ENCODE measurements at regions not wholly inside any gene's neighbourhood (a gene's known extent, or its start where the extent isn't known, plus 50 kb on each side); places are given as distances from the start of the nearest gene placed in this dataset.
A peak's percentile ranks its signal among the peaks of the same experiment; 100 is the strongest.
"Not testable (repeated sequence)": the region's sequence is repeated elsewhere in the genome, so short reads cannot be mapped to it uniquely, and the experiment has no call there.

- ATAC-seq; H3K27me3 ChIP-seq; H3K27ac ChIP-seq; H3K9me3 ChIP-seq; H3K4me1 ChIP-seq; H3K36me3 ChIP-seq; intact Hi-C loops (cut with DNase I); DNase-seq; H3K4me3 ChIP-seq: not testable (repeated sequence)
These were observed 93.2 kb downstream of the CYLC1 start for GRCh38 chrX:83954116-83954515.

DNA sequence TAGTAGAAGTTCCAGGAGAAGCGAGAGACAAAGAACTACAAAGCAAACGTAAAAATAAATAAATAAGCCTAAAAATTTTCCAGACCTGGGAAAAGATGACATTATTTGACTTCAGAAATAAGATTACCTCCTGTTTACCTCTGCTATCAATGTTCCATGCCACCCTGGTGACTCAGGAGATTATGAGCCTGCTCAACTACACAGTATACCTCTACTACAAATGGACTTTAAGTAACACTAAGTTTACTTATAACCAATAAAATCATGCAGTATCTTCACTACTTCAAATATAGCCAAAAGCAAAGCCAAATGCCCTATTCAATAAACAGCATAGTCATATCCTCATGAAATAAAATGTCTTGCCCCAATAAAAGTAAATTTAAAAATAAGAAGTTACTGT lies 105.4 kb downstream of the CYLC1 start:
- DNase-seq: no peak
- ATAC-seq: no peak
- no peak overlapping the region for H3K27ac ChIP-seq
- TF ChIP-seq, protein P1, sequence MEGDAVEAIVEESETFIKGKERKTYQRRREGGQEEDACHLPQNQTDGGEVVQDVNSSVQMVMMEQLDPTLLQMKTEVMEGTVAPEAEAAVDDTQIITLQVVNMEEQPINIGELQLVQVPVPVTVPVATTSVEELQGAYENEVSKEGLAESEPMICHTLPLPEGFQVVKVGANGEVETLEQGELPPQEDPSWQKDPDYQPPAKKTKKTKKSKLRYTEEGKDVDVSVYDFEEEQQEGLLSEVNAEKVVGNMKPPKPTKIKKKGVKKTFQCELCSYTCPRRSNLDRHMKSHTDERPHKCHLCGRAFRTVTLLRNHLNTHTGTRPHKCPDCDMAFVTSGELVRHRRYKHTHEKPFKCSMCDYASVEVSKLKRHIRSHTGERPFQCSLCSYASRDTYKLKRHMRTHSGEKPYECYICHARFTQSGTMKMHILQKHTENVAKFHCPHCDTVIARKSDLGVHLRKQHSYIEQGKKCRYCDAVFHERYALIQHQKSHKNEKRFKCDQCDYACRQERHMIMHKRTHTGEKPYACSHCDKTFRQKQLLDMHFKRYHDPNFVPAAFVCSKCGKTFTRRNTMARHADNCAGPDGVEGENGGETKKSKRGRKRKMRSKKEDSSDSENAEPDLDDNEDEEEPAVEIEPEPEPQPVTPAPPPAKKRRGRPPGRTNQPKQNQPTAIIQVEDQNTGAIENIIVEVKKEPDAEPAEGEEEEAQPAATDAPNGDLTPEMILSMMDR (IDR thresholded peaks at IDR 0.05): no peak
- no peaks in the 10 kb centered on the region for H3K9me3 ChIP-seq
- intact Hi-C loops (cut with DNase I): no loop called here
- no peaks in the 10 kb centered on the region for H3K27me3 ChIP-seq
- H3K36me3 ChIP-seq: no peaks in the 10 kb centered on the region
- H3K4me1 ChIP-seq: no peaks in the 10 kb centered on the region
- no peak overlapping the region for H3K4me3 ChIP-seq

DNA sequence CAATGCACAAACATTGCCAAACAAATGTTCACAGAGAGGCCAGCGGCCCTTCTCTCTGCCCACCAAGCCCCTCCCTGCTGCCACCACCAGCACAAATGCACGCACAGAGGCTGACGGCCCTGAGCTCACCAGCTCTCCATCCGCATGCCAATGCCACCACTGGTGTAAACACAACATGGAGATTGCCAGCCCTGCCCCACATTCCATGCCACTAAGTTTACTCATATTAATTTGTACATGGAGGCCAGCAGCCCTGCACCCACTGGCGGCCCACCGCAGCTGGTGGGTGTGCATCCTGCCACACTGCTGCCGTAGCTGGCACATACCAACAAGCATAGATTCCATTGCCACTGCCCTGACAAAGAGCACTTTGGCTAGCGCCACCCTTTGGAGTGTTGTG lies 124.0 kb downstream of the CYLC1 start:
- no peaks in the 10 kb centered on the region for H3K36me3 ChIP-seq

GRCh38 chrX:83990178-83990577 lies 129.2 kb downstream of the CYLC1 start:
- ATAC-seq: not testable (repeated sequence)

More for the DNA sequence above, 124.0 kb downstream of the CYLC1 start:
- H3K27me3 ChIP-seq: no peaks in the 10 kb centered on the region
- no peak overlapping the region for H3K4me3 ChIP-seq
- H3K27ac ChIP-seq: no peak overlapping the region
- ATAC-seq (no peak), DNase-seq (peak in 1 of 4 donors; percentile 12)
- no peaks in the 10 kb centered on the region for H3K9me3 ChIP-seq
- no peaks in the 10 kb centered on the region for H3K4me1 ChIP-seq
- TF ChIP-seq, protein P1 (IDR thresholded peaks at IDR 0.05): no peak
- intact Hi-C loops (cut with DNase I): no loop called here

DNA sequence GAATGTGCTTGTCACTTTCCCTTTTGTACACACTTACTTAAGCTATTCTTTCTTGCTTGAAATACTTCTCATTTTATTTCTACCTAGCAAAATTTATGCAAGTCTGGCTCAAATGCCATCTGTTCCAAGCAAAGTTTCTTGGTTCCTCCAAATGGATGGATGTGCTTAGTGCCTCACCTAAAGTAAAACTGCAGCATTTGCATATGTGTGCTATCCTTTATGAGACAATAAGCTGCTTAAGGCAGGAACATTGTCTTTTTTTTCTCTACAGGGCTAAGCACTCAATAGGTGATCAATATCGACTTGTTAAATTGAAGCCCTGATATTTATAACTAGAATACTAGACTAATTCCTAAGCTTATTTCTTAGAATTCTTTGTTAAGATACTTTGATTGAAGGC lies 136.8 kb downstream of the CYLC1 start:
- Histone ChIP-seq H3K27me3 (no peaks in the 10 kb centered on the region), H3K36me3 (no peaks in the 10 kb centered on the region), H3K4me1 (no peaks in the 10 kb centered on the region), H3K27ac (no peak overlapping the region), H3K4me3 (no peak overlapping the region), H3K9me3 (no peaks in the 10 kb centered on the region)
- TF ChIP-seq, protein P1 (IDR thresholded peaks at IDR 0.05): no peak
- ATAC-seq: no peak
- no peak for DNase-seq
- intact Hi-C loops (cut with DNase I): no loop called here

More at GRCh38 chrX:83990178-83990577, 129.2 kb downstream of the CYLC1 start:
- H3K36me3 ChIP-seq; H3K27me3 ChIP-seq; H3K27ac ChIP-seq; H3K9me3 ChIP-seq; intact Hi-C loops (cut with DNase I); H3K4me1 ChIP-seq; H3K4me3 ChIP-seq; DNase-seq: not testable (repeated sequence)

All from left lung (tissue), 4 donors.